Heart right ventricle (tissue), 16 donors: ENCODE measurements at regions not wholly inside any gene's neighbourhood (a gene's known extent, or its start where the extent isn't known, plus 50 kb on each side); places are given as distances from the start of the nearest gene placed in this dataset.

ENCODE experiments used
- ATAC-seq, 8 donors: fragments of 200-7000 bp; cut with Tn5 transposase; one replicate each; pipeline ENCODE4 v1.9.1; 2020; ENCODE audit warnings: mild to moderate bottlenecking in 8 of 8, moderate library complexity in 8 of 8, moderate number of reproducible peaks in 1 of 8
- DNase-seq, 2 donors: peaks; one replicate each; pipeline ENCODE4 v3.0.0-alpha.2; 2020
- H3K27ac ChIP-seq, 10 donors: fragments of 200-600 bp; sonication (generic) in 2 of 10; one replicate each; pipeline versions ENCODE4 v1.5.0 to v1.8.0; 2020 to 2022; ENCODE audit warnings: mild to moderate bottlenecking in 3 of 10
- H3K27me3 ChIP-seq, 7 donors: fragments of 200-600 bp; one replicate each; pipeline ENCODE4 v1.8.0; 2021 to 2022; ENCODE audit warnings: mild to moderate bottlenecking in 2 of 7
- H3K36me3 ChIP-seq, 9 donors: fragments of 200-600 bp; sonication (generic) in 1 of 9; one replicate each; pipeline versions ENCODE4 v1.5.0 to v1.8.0; 2020 to 2022; ENCODE audit warnings: mild to moderate bottlenecking in 2 of 9
- H3K4me1 ChIP-seq, 9 donors: fragments of 200-600 bp; sonication (generic) in 1 of 9; one replicate each; pipeline versions ENCODE4 v1.5.0 to v1.8.0; 2020 to 2022; ENCODE audit warnings: mild to moderate bottlenecking in 4 of 9
- H3K4me3 ChIP-seq, 10 donors: fragments of 200-600 bp; sonication (generic) in 2 of 10; one replicate each; pipeline versions ENCODE4 v1.5.0 to v1.8.0; 2020 to 2022; ENCODE audit warnings: mild to moderate bottlenecking in 7 of 10, moderate library complexity in 2 of 10
- H3K9me3 ChIP-seq, 11 donors: fragments of 200-600 bp in 10 of 11; sonication (generic) in 2 of 11; one replicate each; pipeline versions ENCODE4 v1.5.0 to v1.8.0; 2013 to 2022; ENCODE audit warnings: mild to moderate bottlenecking in 2 of 11, control low read depth in 1 of 11, moderate library complexity in 1 of 11
- CTCF ChIP-seq, 9 donors: fragments of 200-600 bp; sonication (generic) in 2 of 9; IDR thresholded peaks; one replicate each; pipeline versions ENCODE4 v1.5.0 to v1.8.0; 2021 to 2022; ENCODE audit warnings: antibody characterized with exemption in 9 of 9, mild to moderate bottlenecking in 5 of 9, moderate library complexity in 1 of 9
- WGBS, 2 donors: extraction: QIAGEN DNeasy Blood & Tissue Kit; methylation state at CpG; one replicate each; pipeline ENCODE4 v1.1.7; 2013; ENCODE audit warnings: inconsistent platforms in 1 of 2; 5-methylcytosine and 5-hydroxymethylcytosine counted together
- intact Hi-C, 10 donors: fragments of 100-400 bp; cut with DNase I; formaldehyde crosslinking; loops; one replicate each; pipeline versions ENCODE4 v1.11.1 to v1.14.2; 2022
- donor health status: Arrhythmogenic right ventricular cardiomyopathy.
- donor health status: ischemic (EF 13 %, LVEDD 7.1; RV severe dilation, severe dysfunction).
- donor health status: healthy with polysubstance abuse.
- donor health status: DM: no; HTN: yes; CAD: no.
- donor health status: DM: no; HTN: no; CAD: no.
- donor health status: ischemic (EF 25% LVEDD 6.9; RV normal size, moderate dysfunction).
- donor health status: ischemic (EF 25% LVEDD 5.7; RV mildly dilated, moderate dysfunction).
- donor health status: healthy.
- donor health status: DM: yes; HTN: yes; CAD: no.
- donor health status: Ischemic cardiomyopathy.
- donor health status: ischemic (EF 35%, LVEDD 5.7; RV mildly dilated, moderate dysfunction).
- donor health status: nonischemic (EF 11% LVEDD 7.7; RV severe dilation, severe dysfunction).
- donor health status: DM: yes; HTN: yes; CAD: no.
- donor health status: PGD.
- donor health status: ischemic (EF 29% LVEDD 5.4; RV normal size, mild dysfunction).
- donor health status: nonischemic (EF 23%, LVEDD 6.1; RV moderate dilation, normal function).

- Histone ChIP-seq H3K4me1 (no peaks in the 10 kb centered on the region), H3K27me3 (no peaks in the 10 kb centered on the region), H3K9me3 (peaks cover 0 to 14% (median 0%) of the 10 kb centered on the region in 11 donors), H3K27ac (no peak overlapping the region), H3K4me3 (no peak overlapping the region), H3K36me3 (no peaks in the 10 kb centered on the region)
- intact Hi-C loops: no loop called here
- DNase-seq: no peak
- no peak for TF ChIP-seq CTCF (IDR thresholded peaks at IDR 0.05)
- no peak for ATAC-seq
- 77 to 78% methylated on average over 5 of the region's 5 CpGs for WGBS, 2 donors
Observed at GRCh38 chr16:52896478-52897164, 156.1 kb downstream of the CHD9NB start.

GRCh38 chr16:52874042-52874441, 178.7 kb downstream of the CHD9NB start:
- Histone ChIP-seq H3K4me1 (no peaks in the 10 kb centered on the region), H3K27me3 (peaks cover 0 to 4% (median 0%) of the 10 kb centered on the region in 7 donors), H3K27ac (no peak overlapping the region), H3K4me3 (no peak overlapping the region), H3K36me3 (no peaks in the 10 kb centered on the region), H3K9me3 (no peaks in the 10 kb centered on the region)
- ATAC-seq (no peak), DNase-seq (no peak)
- intact Hi-C loops: no loop called here
- 69 to 72% methylated on average over 3 of the region's 3 CpGs for WGBS, 2 donors
- TF ChIP-seq CTCF (IDR thresholded peaks at IDR 0.05): no peak

GRCh38 chr16:52872731-52873130, 180.0 kb downstream of the CHD9NB start:
- no peaks in the 10 kb centered on the region for H3K9me3 ChIP-seq
- no peaks in the 10 kb centered on the region for H3K4me1 ChIP-seq
- ATAC-seq: no peak

GRCh38 chr16:52871481-52871880, 181.2 kb downstream of the CHD9NB start:
- no peaks in the 10 kb centered on the region for H3K9me3 ChIP-seq
- no peaks in the 10 kb centered on the region for H3K36me3 ChIP-seq
- no peak overlapping the region for H3K4me3 ChIP-seq
- no peaks in the 10 kb centered on the region for H3K4me1 ChIP-seq
- no peak for DNase-seq
- ATAC-seq: no peak
- intact Hi-C loops: no loop called here
- H3K27ac ChIP-seq: no peak overlapping the region
- no peak for TF ChIP-seq CTCF (IDR thresholded peaks at IDR 0.05)
- peaks cover 0 to 4% (median 0%) of the 10 kb centered on the region in 7 donors for H3K27me3 ChIP-seq

More at GRCh38 chr16:52872731-52873130, 180.0 kb downstream of the CHD9NB start:
- Histone ChIP-seq H3K27me3 (peaks cover 0 to 4% (median 0%) of the 10 kb centered on the region in 7 donors), H3K27ac (no peak overlapping the region), H3K36me3 (no peaks in the 10 kb centered on the region), H3K4me3 (no peak overlapping the region)
- intact Hi-C loops: no loop called here
- WGBS, 2 donors: 77 to 78% methylated on average over 7 of the region's 7 CpGs
- TF ChIP-seq CTCF (IDR thresholded peaks at IDR 0.05): no peak
- DNase-seq: no peak
